Effector memory CD8-positive, alpha-beta T cell (primary cell): ENCODE measurements at regions not wholly inside any gene's neighbourhood (a gene's known extent, or its start where the extent isn't known, plus 50 kb on each side); places are given as distances from the start of the nearest gene placed in this dataset.
A peak's percentile ranks its signal among the peaks of the same experiment; 100 is the strongest.

Experiments used
- ATAC-seq: fragments of 150-1000 bp; cut with Tn5 transposase; replicated peaks from 2 replicates; pipeline ENCODE4 v1.10.0; 2021; ENCODE audit warnings: mild to moderate bottlenecking, moderate library complexity
- DNase-seq, 3 experiments: peaks; one replicate each; pipeline ENCODE4 v3.0.0; 2021
- H3K27ac Mint-ChIP-seq, 2 donors: one replicate each; pipeline ENCODE4 v1.8.0; 2022; ENCODE audit warnings: mild to moderate bottlenecking in 2 of 2, mixed read lengths in 2 of 2, moderate library complexity in 2 of 2
- H3K27me3 Mint-ChIP-seq, 2 donors: one replicate each; pipeline ENCODE4 v1.8.0; 2022; ENCODE audit warnings: mixed read lengths in 2 of 2
- H3K36me3 Mint-ChIP-seq: one replicate; pipeline ENCODE4 v1.8.0; 2022; ENCODE audit warnings: mild to moderate bottlenecking, moderate library complexity, mixed read lengths; ENCODE audit not compliant: insufficient read depth
- H3K4me1 Mint-ChIP-seq, 2 donors: one replicate each; pipeline ENCODE4 v1.8.0; 2022; ENCODE audit warnings: low read depth in 2 of 2, mixed read lengths in 2 of 2
- H3K4me3 Mint-ChIP-seq, 2 donors: one replicate each; pipeline ENCODE4 v1.8.0; 2022; ENCODE audit warnings: mild to moderate bottlenecking in 2 of 2, mixed read lengths in 2 of 2, moderate library complexity in 2 of 2
- H3K9me3 Mint-ChIP-seq, 2 donors: one replicate each; pipeline ENCODE4 v1.8.0; 2022; ENCODE audit warnings: mixed read lengths in 2 of 2

DNA sequence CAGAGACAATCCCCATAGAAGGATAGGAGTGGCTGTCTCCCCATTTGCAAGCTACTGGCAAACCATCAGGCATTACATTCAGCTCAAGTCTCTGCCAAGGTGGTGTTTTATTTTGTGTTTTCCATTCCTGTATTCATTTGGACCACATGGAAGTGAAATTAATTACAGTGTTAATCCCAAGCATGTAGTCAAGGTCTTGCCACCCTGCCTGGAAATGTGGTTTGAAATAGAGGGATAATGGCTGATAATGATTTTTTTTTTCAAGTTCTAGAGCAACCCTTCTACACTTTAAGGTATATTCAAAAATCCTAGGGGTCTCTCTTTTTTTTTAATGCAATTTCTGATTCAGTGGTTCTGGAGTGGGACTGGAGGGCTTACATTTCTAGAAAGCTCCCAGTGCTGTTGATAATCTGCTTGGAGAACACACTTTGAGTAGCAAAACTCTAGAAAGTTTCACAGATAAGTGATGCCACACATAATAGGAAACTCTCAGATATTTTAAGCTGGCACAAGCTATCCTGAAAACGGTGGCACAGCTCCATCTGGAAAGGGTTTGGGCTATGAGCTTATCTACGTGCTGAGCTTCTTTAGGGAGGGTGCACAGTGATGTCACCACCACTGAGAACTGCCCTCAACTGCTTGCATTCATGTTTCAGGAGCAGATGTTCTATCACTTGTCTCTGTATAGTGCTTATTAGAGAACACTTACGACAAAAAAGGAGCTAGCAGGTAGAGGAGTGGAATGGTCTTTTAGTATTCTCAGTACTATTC lies 140.1 kb upstream of the IL12A start:
- H3K36me3 Mint-ChIP-seq: no peaks in the 10 kb centered on the region
- no peaks in the 10 kb centered on the region for H3K4me1 Mint-ChIP-seq
- no peaks in the 10 kb centered on the region for H3K9me3 Mint-ChIP-seq
- H3K4me3 Mint-ChIP-seq: no peak overlapping the region
- no peak overlapping the region for H3K27ac Mint-ChIP-seq
- no peak for ATAC-seq
- DNase-seq: no peak
- H3K27me3 Mint-ChIP-seq: peaks cover 16 to 18% of the 10 kb centered on the region in 2 donors

DNA sequence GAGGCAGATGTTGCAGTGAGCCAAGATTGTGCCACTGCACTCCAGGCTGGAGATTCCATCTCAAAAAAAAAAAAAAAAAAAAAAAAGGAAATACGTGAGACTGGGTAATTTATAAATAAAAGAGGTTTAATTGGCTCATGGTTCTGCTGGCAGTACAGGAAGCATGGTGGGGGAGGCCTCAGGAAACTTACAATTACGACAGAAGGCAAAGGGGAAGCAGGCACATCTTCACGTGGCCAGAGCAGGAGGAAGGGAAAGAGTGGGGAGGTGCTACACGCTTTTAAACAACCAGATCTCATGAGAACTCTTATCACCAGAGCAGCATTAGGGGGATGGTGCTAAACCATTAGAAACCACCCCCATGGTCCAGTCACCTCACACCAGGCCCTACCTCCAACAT lies 138.2 kb upstream of the IL12A start:
- Mint-ChIP-seq H3K4me1 (no peaks in the 10 kb centered on the region), H3K27ac (peak overlapping the region in 1 of 2 donors; percentile 69), H3K9me3 (no peaks in the 10 kb centered on the region), H3K4me3 (no peak overlapping the region), H3K27me3 (peaks cover 12 to 15% of the 10 kb centered on the region in 2 donors), H3K36me3 (no peaks in the 10 kb centered on the region)
- ATAC-seq (no peak), DNase-seq (no peak)

GRCh38 chr3:159852266-159852665 lies 136.4 kb upstream of the IL12A start:
- H3K4me1 Mint-ChIP-seq: no peaks in the 10 kb centered on the region
- no peak overlapping the region for H3K4me3 Mint-ChIP-seq
- ATAC-seq (no peak), DNase-seq (no peak)
- H3K27me3 Mint-ChIP-seq: peaks cover 24 to 29% of the 10 kb centered on the region in 2 donors
- no peaks in the 10 kb centered on the region for H3K36me3 Mint-ChIP-seq
- no peaks in the 10 kb centered on the region for H3K9me3 Mint-ChIP-seq
- no peak overlapping the region for H3K27ac Mint-ChIP-seq

DNA sequence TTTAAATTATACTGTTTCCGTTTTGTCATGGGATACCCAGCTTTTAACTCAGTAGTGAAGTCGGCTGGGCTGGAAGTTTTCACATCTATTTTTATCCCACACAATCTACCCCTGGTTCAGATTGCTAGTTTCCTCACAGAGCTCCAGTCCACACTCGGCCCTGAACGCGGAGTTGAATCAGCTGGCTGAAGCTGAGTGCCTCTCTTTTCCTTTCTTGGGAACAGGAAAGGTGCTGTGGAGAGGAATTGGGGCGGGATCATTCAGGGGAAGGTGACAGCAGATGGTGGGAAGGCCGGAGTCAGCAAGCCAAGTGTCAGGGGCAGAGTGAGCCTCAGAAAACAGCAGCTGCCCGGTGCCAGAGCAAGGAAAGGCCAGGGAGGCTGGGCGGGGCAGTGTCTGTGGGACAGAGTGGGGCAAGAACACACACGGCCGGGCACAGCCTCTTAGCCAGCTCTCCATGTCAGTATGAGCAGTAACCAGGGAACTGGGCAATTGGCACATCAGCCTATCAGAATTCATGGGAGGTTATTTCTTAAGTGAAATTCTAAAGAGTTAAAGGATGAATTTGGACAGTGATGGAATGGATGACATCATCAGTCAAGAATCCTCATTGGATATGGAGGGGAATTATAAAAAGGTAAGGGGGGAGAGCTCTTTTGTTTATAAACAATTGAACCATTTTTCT lies 135.7 kb upstream of the IL12A start:
- H3K27me3 Mint-ChIP-seq: peaks cover 27 to 30% of the 10 kb centered on the region in 2 donors
- H3K4me1 Mint-ChIP-seq: no peaks in the 10 kb centered on the region
- ATAC-seq (no peak), DNase-seq (no peak)
- no peak overlapping the region for H3K4me3 Mint-ChIP-seq
- H3K27ac Mint-ChIP-seq: no peak overlapping the region
- no peaks in the 10 kb centered on the region for H3K36me3 Mint-ChIP-seq
- no peaks in the 10 kb centered on the region for H3K9me3 Mint-ChIP-seq

DNA sequence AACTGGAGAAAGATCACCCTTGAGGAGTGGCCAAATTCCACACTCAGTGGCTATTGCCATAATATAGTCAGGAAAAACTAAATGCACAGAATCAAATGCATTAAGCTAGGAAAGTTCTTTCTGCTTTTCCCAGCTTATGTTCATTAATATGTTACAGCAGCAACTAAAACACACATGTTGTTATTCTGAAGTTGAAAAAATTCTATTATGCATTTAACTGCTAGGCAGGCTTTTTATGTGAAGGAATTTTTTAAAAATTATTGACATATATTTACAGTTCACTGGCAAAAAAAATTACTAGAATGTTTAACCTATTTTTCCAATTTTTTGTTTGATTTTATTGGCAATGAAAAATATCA lies 135.2 kb upstream of the IL12A start:
- peaks cover 27 to 30% of the 10 kb centered on the region in 2 donors for H3K27me3 Mint-ChIP-seq
- no peak overlapping the region for H3K27ac Mint-ChIP-seq
- no peaks in the 10 kb centered on the region for H3K9me3 Mint-ChIP-seq
- H3K4me3 Mint-ChIP-seq: no peak overlapping the region
- DNase-seq (no peak), ATAC-seq (no peak)
- no peaks in the 10 kb centered on the region for H3K4me1 Mint-ChIP-seq
- no peaks in the 10 kb centered on the region for H3K36me3 Mint-ChIP-seq

DNA sequence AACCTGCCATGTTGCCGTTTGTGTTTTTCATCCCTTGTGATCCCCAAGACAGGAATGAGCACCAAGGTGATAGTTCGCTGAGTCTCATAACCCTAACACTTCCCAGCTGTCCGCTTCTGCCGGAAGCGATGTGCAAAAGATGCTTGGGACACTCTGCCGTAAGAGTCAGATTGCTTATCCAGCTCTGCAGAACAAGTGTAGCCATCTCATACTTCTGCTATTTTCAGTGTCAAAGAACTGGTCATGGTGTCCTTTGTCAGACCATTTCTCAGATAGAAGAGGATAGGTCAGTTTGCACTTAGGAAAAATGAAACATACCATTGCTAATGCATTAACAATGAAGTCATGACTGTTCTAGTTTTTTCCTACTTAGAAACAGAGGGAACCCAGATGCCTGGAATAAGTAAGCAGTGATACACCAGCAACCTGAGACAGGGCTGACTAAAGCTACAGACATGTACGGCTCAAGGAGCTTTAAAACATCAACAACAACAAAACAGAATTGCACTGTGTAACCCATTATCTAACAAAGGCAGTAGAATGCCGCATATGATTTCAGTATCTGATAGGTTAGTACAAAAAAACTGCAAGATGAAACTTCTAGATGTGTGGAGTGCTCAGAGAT lies 134.0 kb upstream of the IL12A start:
- Mint-ChIP-seq H3K4me3 (no peak overlapping the region), H3K4me1 (no peaks in the 10 kb centered on the region), H3K36me3 (no peaks in the 10 kb centered on the region), H3K27me3 (peaks cover 27 to 30% of the 10 kb centered on the region in 2 donors), H3K27ac (no peak overlapping the region), H3K9me3 (no peaks in the 10 kb centered on the region)
- DNase-seq: no peak
- no peak for ATAC-seq

- H3K4me3 Mint-ChIP-seq: no peak overlapping the region
- ATAC-seq (no peak), DNase-seq (no peak)
- H3K27me3 Mint-ChIP-seq: peaks cover 27 to 30% of the 10 kb centered on the region in 2 donors
- H3K9me3 Mint-ChIP-seq: no peaks in the 10 kb centered on the region
- no peak overlapping the region for H3K27ac Mint-ChIP-seq
- H3K4me1 Mint-ChIP-seq: no peaks in the 10 kb centered on the region
- no peaks in the 10 kb centered on the region for H3K36me3 Mint-ChIP-seq
Measured at GRCh38 chr3:159855599-159856346, 132.9 kb upstream of the IL12A start.

GRCh38 chr3:159856590-159857104 lies 132.0 kb upstream of the IL12A start:
- DNase-seq (no peak), ATAC-seq (no peak)
- H3K36me3 Mint-ChIP-seq: no peaks in the 10 kb centered on the region
- no peaks in the 10 kb centered on the region for H3K9me3 Mint-ChIP-seq
- H3K4me3 Mint-ChIP-seq: no peak overlapping the region
- H3K4me1 Mint-ChIP-seq: no peaks in the 10 kb centered on the region
- H3K27ac Mint-ChIP-seq: no peak overlapping the region
- peaks cover 27 to 38% of the 10 kb centered on the region in 2 donors for H3K27me3 Mint-ChIP-seq

GRCh38 chr3:159857840-159858239 lies 130.8 kb upstream of the IL12A start:
- Mint-ChIP-seq H3K4me1 (no peaks in the 10 kb centered on the region), H3K27ac (no peak overlapping the region), H3K27me3 (peaks cover 28 to 39% of the 10 kb centered on the region in 2 donors), H3K9me3 (no peaks in the 10 kb centered on the region), H3K4me3 (no peak overlapping the region), H3K36me3 (no peaks in the 10 kb centered on the region)
- no peak for ATAC-seq
- no peak for DNase-seq

DNA sequence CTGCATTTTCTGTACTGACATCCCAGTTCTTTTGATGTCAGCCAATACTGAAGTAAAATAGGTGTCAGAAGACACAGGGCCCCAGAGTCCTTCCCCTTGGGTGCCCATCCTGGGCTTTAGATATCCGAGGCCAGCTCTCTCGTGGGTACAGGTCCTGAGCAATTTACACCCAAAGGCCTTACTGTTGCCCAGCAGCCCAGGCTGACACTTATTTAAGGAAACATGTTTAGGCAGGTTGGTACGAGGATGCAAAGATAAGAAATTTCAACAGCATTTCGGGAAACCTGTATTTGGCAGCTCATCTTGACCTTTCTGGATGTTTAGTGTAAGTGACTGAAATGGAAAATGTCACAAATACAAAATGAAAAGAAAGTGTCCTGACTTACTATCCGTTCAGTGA lies 130.0 kb upstream of the IL12A start:
- Mint-ChIP-seq H3K27me3 (peaks cover 24 to 31% of the 10 kb centered on the region in 2 donors), H3K36me3 (no peaks in the 10 kb centered on the region)

GRCh38 chr3:159859424-159859823 lies 129.2 kb upstream of the IL12A start:
- ATAC-seq (no peak), DNase-seq (no peak)
- H3K9me3 Mint-ChIP-seq: no peaks in the 10 kb centered on the region
- H3K36me3 Mint-ChIP-seq: no peaks in the 10 kb centered on the region
- H3K27me3 Mint-ChIP-seq: peaks cover 24 to 30% of the 10 kb centered on the region in 2 donors
- no peak overlapping the region for H3K27ac Mint-ChIP-seq
- H3K4me3 Mint-ChIP-seq: no peak overlapping the region
- no peaks in the 10 kb centered on the region for H3K4me1 Mint-ChIP-seq

More for the DNA sequence above, 130.0 kb upstream of the IL12A start:
- no peaks in the 10 kb centered on the region for H3K9me3 Mint-ChIP-seq
- ATAC-seq (no peak), DNase-seq (no peak)
- no peak overlapping the region for H3K4me3 Mint-ChIP-seq
- no peaks in the 10 kb centered on the region for H3K4me1 Mint-ChIP-seq
- no peak overlapping the region for H3K27ac Mint-ChIP-seq

DNA sequence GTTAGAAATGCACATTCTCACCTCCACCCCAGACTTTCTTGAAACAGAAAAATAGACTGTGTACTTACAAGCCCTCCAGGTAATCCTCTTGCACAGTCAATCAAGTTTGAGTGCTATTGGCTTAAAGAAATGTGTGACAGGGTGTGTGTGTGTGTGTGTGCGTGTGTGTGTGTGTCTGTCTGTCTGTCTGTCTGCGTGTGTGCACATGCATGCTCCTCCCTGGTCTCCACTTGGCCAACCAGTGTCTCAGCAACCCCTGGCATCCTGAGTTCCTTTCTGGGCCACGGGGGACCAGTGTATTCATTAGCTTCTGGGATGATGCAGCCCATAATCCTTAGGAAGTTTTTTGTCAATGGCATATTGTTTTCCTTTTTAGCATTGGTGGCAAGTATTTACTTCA lies 128.8 kb upstream of the IL12A start:
- DNase-seq (no peak), ATAC-seq (no peak)
- no peaks in the 10 kb centered on the region for H3K36me3 Mint-ChIP-seq
- no peaks in the 10 kb centered on the region for H3K4me1 Mint-ChIP-seq
- H3K4me3 Mint-ChIP-seq: no peak overlapping the region
- H3K27ac Mint-ChIP-seq: no peak overlapping the region
- H3K9me3 Mint-ChIP-seq: no peaks in the 10 kb centered on the region
- peaks cover 24 to 30% of the 10 kb centered on the region in 2 donors for H3K27me3 Mint-ChIP-seq
